NCI-H2107 treated with DMSO at 0.1 percent for 48 hours (cell line): ENCODE measurements at regions not wholly inside any gene's neighbourhood (a gene's known extent, or its start where the extent isn't known, plus 50 kb on each side); places are given as distances from the start of the nearest gene placed in this dataset.
"Not testable (repeated sequence)": the region's sequence is repeated elsewhere in the genome, so short reads cannot be mapped to it uniquely, and the experiment has no call there.

ENCODE experiments used
- DNase-seq: peaks from one replicate; lab custom pipeline; 2025; ENCODE audit not compliant: unreplicated experiment; lab: John Stamatoyannopoulos, UW

GRCh38 chr4:13678186-13678924, 50.8 kb upstream of the BOD1L1 start:
- no peak for DNase-seq

GRCh38 chr4:13681570-13681969, 54.0 kb upstream of the BOD1L1 start:
- DNase-seq = no peak

GRCh38 chr4:13694256-13694655, 66.7 kb upstream of the BOD1L1 start:
- no peak for DNase-seq

- DNase-seq = no peak
These were observed 70.8 kb upstream of the BOD1L1 start for GRCh38 chr4:13698296-13698695.

- DNase-seq = no peak
These were observed 72.7 kb upstream of the BOD1L1 start for GRCh38 chr4:13700021-13700857.

GRCh38 chr4:13700858-13701140, 73.3 kb upstream of the BOD1L1 start:
- DNase-seq = not testable (repeated sequence)

GRCh38 chr4:13701937-13702446, 74.5 kb upstream of the BOD1L1 start:
- DNase-seq = no peak

GRCh38 chr4:13703096-13703495, 75.6 kb upstream of the BOD1L1 start:
- DNase-seq = no peak

- no peak for DNase-seq
These were observed 76.5 kb upstream of the BOD1L1 start for GRCh38 chr4:13704035-13704434.

GRCh38 chr4:13704761-13705160, 77.2 kb upstream of the BOD1L1 start:
- DNase-seq = no peak

GRCh38 chr4:13705521-13706041, 78.1 kb upstream of the BOD1L1 start:
- no peak for DNase-seq

- DNase-seq = no peak
These were observed 78.6 kb upstream of the BOD1L1 start for GRCh38 chr4:13706120-13706519.

- no peak for DNase-seq
These were observed 79.2 kb upstream of the BOD1L1 start for GRCh38 chr4:13706716-13707115.

- DNase-seq = no peak
These were observed 82.8 kb upstream of the BOD1L1 start for GRCh38 chr4:13710246-13710885.

GRCh38 chr4:13711233-13711785, 83.8 kb upstream of the BOD1L1 start:
- DNase-seq = no peak

GRCh38 chr4:13721894-13722293, 94.4 kb upstream of the BOD1L1 start:
- DNase-seq = no peak

- DNase-seq = no peak
These were observed 95.1 kb upstream of the BOD1L1 start for GRCh38 chr4:13722649-13723048.

GRCh38 chr4:13728761-13729160, 101.2 kb upstream of the BOD1L1 start:
- DNase-seq = no peak

GRCh38 chr4:13731019-13731418, 103.5 kb upstream of the BOD1L1 start:
- no peak for DNase-seq

GRCh38 chr4:13733817-13734216, 106.3 kb upstream of the BOD1L1 start:
- no peak for DNase-seq

- no peak for DNase-seq
These were observed 123.1 kb upstream of the BOD1L1 start for GRCh38 chr4:13750594-13750993.
